ENCODE measurements at regions not wholly inside any gene's neighbourhood (a gene's known extent, or its start where the extent isn't known, plus 50 kb on each side); places are given as distances from the start of the nearest gene placed in this dataset.
"Not testable (repeated sequence)": the region's sequence is repeated elsewhere in the genome, so short reads cannot be mapped to it uniquely, and the experiment has no call there.

GRCh38 chr5:30450153-30450552 is 743.3 kb upstream of the CDH6 start:
- Mint-ChIP-seq H3K36me3 (ENCODE audit: low read depth) (no peaks in the 10 kb centered on the region), H3K27me3 (ENCODE audit: insufficient read depth) (no peaks in the 10 kb centered on the region), H3K27ac (no peak overlapping the region), H3K4me1 (ENCODE audit: low read depth) (no peaks in the 10 kb centered on the region), H3K4me3 (no peak overlapping the region), H3K9me3 (peaks cover 25% of the 10 kb centered on the region)
- no peak for DNase-seq
- TF ChIP-seq CTCF (IDR thresholded peaks at IDR 0.05): no peak

- no peak overlapping the region for H3K27ac Mint-ChIP-seq
- H3K4me1 Mint-ChIP-seq (ENCODE audit: low read depth): no peaks in the 10 kb centered on the region
- peaks cover 17% of the 10 kb centered on the region for H3K9me3 Mint-ChIP-seq
- no peaks in the 10 kb centered on the region for H3K36me3 Mint-ChIP-seq (ENCODE audit: low read depth)
- no peak overlapping the region for H3K4me3 Mint-ChIP-seq
- no peaks in the 10 kb centered on the region for H3K27me3 Mint-ChIP-seq (ENCODE audit: insufficient read depth)
- TF ChIP-seq CTCF (IDR thresholded peaks at IDR 0.05): no peak
- no peak for DNase-seq
Measured at GRCh38 chr5:30447431-30447830, 746.1 kb upstream of the CDH6 start.

GRCh38 chr5:30446456-30446855 is 747.0 kb upstream of the CDH6 start:
- Mint-ChIP-seq H3K9me3 (peaks cover 24% of the 10 kb centered on the region), H3K27me3 (ENCODE audit: insufficient read depth) (no peaks in the 10 kb centered on the region), H3K4me1 (ENCODE audit: low read depth) (no peaks in the 10 kb centered on the region), H3K4me3 (no peak overlapping the region), H3K36me3 (ENCODE audit: low read depth) (no peaks in the 10 kb centered on the region), H3K27ac (no peak overlapping the region)
- TF ChIP-seq CTCF (IDR thresholded peaks at IDR 0.05): no peak
- no peak for DNase-seq

- no peak for TF ChIP-seq CTCF (IDR thresholded peaks at IDR 0.05)
- peaks cover 4% of the 10 kb centered on the region; the same call in 1 of the 2 replicates for H3K36me3 Mint-ChIP-seq (ENCODE audit: low read depth)
Measured at GRCh38 chr5:30438785-30439184, 754.7 kb upstream of the CDH6 start.

GRCh38 chr5:30436691-30437090 is 756.8 kb upstream of the CDH6 start:
- Mint-ChIP-seq H3K27ac (no peak overlapping the region), H3K4me3 (no peak overlapping the region), H3K9me3 (peaks cover 59% of the 10 kb centered on the region), H3K4me1 (ENCODE audit: low read depth) (no peaks in the 10 kb centered on the region), H3K36me3 (ENCODE audit: low read depth) (peaks cover 4% of the 10 kb centered on the region; the same call in 1 of the 2 replicates), H3K27me3 (ENCODE audit: insufficient read depth) (no peaks in the 10 kb centered on the region; the same call in 1 of the 2 replicates)
- no peak for TF ChIP-seq CTCF (IDR thresholded peaks at IDR 0.05)
- DNase-seq: no peak

More at GRCh38 chr5:30438785-30439184, 754.7 kb upstream of the CDH6 start:
- Mint-ChIP-seq H3K9me3 (peaks cover 56% of the 10 kb centered on the region), H3K4me3 (no peak overlapping the region), H3K4me1 (ENCODE audit: low read depth) (no peaks in the 10 kb centered on the region), H3K27me3 (ENCODE audit: insufficient read depth) (no peaks in the 10 kb centered on the region; the same call in 1 of the 2 replicates), H3K27ac (no peak overlapping the region)
- no peak for DNase-seq

GRCh38 chr5:30428866-30429407 is 764.5 kb upstream of the CDH6 start:
- not testable (repeated sequence) for H3K4me1 Mint-ChIP-seq (ENCODE audit: low read depth); DNase-seq; H3K36me3 Mint-ChIP-seq (ENCODE audit: low read depth); H3K27me3 Mint-ChIP-seq (ENCODE audit: insufficient read depth); H3K4me3 Mint-ChIP-seq; H3K27ac Mint-ChIP-seq
- H3K9me3 Mint-ChIP-seq: peaks cover 37% of the 10 kb centered on the region
